ENCODE measurements at regions not wholly inside any gene's neighbourhood (a gene's known extent, or its start where the extent isn't known, plus 50 kb on each side); places are given as distances from the start of the nearest gene placed in this dataset.
"Not testable (repeated sequence)": the region's sequence is repeated elsewhere in the genome, so short reads cannot be mapped to it uniquely, and the experiment has no call there.

- DNase-seq = no peak
Measured at GRCh38 chr16:75841517-75841916, 115.2 kb upstream of the CPHXL start.

GRCh38 chr16:75847172-75847571 lies 120.9 kb upstream of the CPHXL start:
- DNase-seq = no peak

GRCh38 chr16:75854152-75854551 lies 127.9 kb upstream of the CPHXL start:
- no peak for DNase-seq

GRCh38 chr16:75860326-75861053 lies 134.2 kb upstream of the CPHXL start:
- DNase-seq = peak; percentile 47

- no peak for DNase-seq
Measured at GRCh38 chr16:75861311-75862097, 135.2 kb upstream of the CPHXL start.

DNA sequence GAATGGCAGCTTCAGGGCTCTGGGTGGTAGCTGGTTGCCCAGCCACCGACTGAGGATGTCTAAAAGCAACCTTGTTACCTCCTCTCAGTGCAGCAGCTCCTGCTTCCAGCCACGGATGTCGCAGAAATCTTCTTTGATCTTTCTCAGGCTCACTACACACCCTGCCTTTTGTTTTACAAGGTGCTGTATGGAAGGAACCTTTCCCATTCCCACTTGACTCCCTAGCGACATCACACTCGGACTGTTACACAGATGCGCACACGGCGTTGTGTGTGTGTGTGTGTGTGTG lies 135.8 kb upstream of the CPHXL start:
- no peak for DNase-seq

DNA sequence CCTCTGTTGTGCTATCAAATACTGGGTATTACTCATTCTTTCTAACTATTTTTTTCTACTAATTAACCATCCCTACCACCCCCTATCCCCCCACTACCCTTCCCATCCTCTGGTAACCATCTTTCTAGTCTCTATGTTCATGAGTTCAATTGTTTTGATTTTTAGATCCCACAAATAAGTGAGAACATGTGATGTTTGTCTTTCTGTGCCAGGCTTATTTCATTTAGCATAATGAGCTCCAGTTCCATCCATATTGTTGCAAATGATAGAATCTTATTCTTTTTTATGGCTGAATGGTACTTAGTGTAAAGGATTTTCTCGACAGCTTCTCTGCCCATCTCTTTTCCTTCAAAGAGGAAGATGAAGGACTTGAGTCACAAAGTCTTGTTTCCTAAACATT lies 138.0 kb upstream of the CPHXL start:
- no peak for DNase-seq

GRCh38 chr16:75865736-75866135 lies 139.4 kb upstream of the CPHXL start:
- DNase-seq = no peak

DNA sequence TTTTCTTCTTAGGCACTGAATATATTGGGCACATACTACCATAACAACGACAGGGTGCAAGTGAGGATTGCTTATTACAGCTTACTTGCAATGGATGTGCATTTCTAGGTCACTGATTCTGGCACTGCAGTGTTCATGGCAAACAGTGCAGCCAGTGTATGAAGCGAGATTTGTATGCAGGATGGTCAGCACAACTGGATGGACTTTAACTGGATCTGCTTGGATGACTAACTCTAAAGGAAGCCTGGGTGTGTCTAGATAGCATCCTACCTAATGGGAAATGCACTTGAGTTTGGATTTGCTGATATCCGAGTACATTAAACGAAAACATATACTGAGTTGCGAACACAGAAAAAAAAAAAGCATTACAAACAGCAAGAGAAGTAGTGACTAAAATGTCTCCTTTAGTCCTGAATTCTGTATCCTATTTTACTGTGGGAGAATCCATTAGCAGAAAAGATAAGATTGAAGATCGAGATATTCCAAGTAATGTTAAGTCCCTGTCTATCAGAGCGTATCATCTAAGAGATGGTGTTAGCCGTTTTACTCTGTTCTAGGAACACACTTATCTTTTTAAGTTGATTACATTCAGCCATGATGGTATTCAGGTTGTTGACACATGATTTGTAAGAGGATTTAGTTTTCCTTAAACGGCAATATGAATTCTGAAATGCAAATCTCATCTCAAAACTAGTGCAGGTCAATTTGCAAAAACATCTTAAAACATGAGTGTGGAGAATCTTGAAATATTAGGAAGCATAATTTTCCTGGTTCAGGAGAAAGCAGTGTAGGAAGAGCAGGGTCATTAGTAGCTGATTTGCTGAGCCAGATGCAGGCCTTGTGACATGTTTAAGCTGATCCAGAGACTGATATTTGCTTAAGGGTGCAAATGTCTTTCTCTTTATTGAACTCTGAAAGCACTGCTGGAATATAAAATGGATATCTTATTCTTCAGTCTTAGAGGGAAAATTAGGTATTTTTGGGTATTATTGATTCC lies 142.6 kb upstream of the CPHXL start:
- no peak for DNase-seq

GRCh38 chr16:75881280-75881679 lies 155.0 kb upstream of the CPHXL start:
- not testable (repeated sequence) for DNase-seq

- no peak for DNase-seq
Measured at GRCh38 chr16:75899163-75899562, 172.9 kb upstream of the CPHXL start.

- DNase-seq = peak; percentile 47
Measured at GRCh38 chr16:75908331-75909117, 182.2 kb upstream of the CPHXL start.

GRCh38 chr16:75909746-75910145 lies 183.5 kb upstream of the CPHXL start:
- no peak for DNase-seq

- DNase-seq = no peak
Measured at GRCh38 chr16:75911896-75912295, 185.6 kb upstream of the CPHXL start.

DNA sequence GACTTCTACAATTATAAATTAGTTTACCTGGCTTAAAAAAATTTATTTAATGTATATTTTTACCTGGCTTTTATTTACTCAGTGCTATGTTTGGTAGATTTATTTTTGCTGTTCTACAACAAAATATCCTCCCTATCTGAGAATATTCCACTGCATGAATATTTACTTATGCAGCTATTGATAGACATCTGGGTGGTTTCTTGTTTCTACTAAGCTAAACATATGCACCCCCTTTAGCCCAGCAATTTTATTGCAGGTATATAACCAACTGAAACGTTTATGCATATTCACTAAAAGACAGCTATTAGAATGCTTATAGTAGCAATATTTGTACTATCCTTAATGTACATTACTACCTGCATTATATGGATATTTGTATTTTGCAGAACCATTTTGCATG lies 187.7 kb upstream of the CPHXL start:
- DNase-seq = no peak

DNA sequence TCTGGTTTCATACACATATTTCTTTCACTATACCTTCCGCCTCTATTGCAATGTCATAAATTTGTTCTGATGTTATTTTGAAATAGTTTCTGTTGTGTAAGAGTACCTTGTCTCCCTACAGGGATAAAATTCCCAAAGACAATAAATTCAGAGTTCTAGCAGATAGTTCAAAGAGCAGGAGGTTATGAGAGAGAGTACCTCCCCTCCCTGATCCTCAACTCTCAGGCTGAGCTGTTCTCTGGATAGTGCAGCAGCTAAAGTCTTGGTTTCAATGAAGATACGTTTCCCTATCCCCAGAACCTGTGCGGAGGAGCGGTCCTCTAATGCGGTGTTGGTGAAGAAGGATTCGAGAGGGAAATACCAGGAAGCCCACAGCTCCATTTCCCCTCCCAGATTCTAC lies 190.2 kb upstream of the CPHXL start:
- no peak for DNase-seq

GRCh38 chr16:75918109-75918508 lies 191.8 kb upstream of the CPHXL start:
- DNase-seq = no peak

DNA sequence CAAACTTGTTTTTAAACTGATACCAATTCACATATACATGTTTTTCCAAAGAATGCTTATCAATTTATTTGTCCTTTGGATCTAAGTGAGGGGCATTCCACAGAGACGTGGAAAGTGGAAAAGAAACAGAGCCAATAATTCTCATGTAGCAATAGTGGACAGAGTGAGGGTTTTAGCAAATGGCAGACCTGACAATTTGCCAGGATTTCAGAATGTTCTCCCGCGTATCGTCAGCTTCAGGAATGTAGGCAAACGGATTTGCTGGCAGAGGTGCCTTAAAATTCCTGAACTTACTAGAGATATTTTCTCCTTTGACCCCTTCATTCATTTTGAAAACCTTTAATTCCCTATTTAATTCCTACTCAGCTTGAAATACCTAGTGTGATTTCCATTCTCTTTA lies 193.4 kb upstream of the CPHXL start:
- DNase-seq = no peak

- no peak for DNase-seq
Measured at GRCh38 chr16:75921281-75921680, 195.0 kb upstream of the CPHXL start.

GRCh38 chr16:75922250-75922649 lies 196.0 kb upstream of the CPHXL start:
- no peak for DNase-seq

DNA sequence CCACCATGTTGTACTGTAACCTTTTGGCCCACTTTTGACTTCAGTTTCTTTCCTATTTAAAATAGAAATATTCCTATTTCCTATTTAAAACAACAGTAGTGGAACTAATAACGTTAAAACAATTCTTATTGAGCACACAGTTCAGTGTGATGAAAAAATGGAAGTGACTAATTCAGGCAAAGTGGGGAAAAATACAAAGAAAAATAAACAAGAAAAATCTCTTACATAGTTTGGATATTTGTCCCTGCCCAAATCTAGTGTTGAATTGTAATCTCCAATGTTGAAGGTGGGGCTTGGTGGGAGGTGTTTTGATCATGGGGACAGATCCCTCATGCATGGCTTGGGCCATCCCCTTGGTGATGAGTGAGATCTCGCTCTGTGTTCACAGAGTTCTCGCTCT lies 198.1 kb upstream of the CPHXL start:
- DNase-seq = no peak

GRCh38 chr16:75927810-75928209 lies 201.5 kb upstream of the CPHXL start:
- no peak for DNase-seq

DNA sequence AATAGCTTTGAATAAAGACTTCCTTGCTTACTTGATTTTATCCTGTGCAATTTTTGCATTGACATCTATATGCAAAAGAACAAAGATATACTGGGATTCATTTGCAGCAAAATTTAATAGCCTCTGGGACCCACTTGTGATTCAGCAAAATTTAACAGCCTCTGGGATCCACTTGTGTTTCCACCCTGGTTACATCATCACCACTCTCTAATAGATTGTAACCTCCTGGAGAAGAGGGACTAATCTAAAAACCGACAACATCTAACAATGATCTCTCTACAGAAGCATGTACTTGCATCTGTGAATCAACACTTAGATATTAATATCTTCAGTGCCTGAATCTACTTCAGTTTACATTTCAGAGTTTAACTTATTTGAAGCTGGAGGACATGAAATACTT lies 202.0 kb upstream of the CPHXL start:
- no peak for DNase-seq

All from right hindlimb (tissue), 1 donor.